Progenitor cell of endocrine pancreas (in vitro differentiated cells): ENCODE measurements at regions not wholly inside any gene's neighbourhood (a gene's known extent, or its start where the extent isn't known, plus 50 kb on each side); places are given as distances from the start of the nearest gene placed in this dataset.

Source experiments
- DNase-seq: peaks from one replicate; pipeline ENCODE4 v3.0.0; 2021; ENCODE audit warnings: low spot score; ENCODE audit not compliant: unreplicated experiment
- H3K27ac Mint-ChIP-seq: 2 replicates; pipeline ENCODE4 v1.8.0; 2021; ENCODE audit warnings: mild to moderate bottlenecking, moderate library complexity, mixed read lengths
- H3K27me3 Mint-ChIP-seq: 2 replicates; pipeline ENCODE4 v1.8.0; 2021; ENCODE audit warnings: mixed read lengths
- H3K36me3 Mint-ChIP-seq: 2 replicates; pipeline ENCODE4 v1.8.0; 2022; ENCODE audit warnings: mixed read lengths; ENCODE audit not compliant: insufficient read depth
- H3K4me1 Mint-ChIP-seq: 2 replicates; pipeline ENCODE4 v1.8.0; 2021; ENCODE audit warnings: low read depth, mixed read lengths
- H3K4me3 Mint-ChIP-seq: 2 replicates; pipeline ENCODE4 v1.8.0; 2021; ENCODE audit warnings: low read depth, mild to moderate bottlenecking, moderate library complexity, mixed read lengths
- H3K9me3 Mint-ChIP-seq: 2 replicates; pipeline ENCODE4 v1.8.0; 2021; ENCODE audit warnings: low read depth, mixed read lengths
- TF ChIP-seq, protein P1 (sequence below): fragments of 200-600 bp; sonication (generic); IDR thresholded peaks from one replicate; pipeline ENCODE4 v1.5.0; 2021; ENCODE audit warnings: antibody characterized with exemption, mild to moderate bottlenecking; ENCODE audit not compliant: unreplicated experiment

DNA sequence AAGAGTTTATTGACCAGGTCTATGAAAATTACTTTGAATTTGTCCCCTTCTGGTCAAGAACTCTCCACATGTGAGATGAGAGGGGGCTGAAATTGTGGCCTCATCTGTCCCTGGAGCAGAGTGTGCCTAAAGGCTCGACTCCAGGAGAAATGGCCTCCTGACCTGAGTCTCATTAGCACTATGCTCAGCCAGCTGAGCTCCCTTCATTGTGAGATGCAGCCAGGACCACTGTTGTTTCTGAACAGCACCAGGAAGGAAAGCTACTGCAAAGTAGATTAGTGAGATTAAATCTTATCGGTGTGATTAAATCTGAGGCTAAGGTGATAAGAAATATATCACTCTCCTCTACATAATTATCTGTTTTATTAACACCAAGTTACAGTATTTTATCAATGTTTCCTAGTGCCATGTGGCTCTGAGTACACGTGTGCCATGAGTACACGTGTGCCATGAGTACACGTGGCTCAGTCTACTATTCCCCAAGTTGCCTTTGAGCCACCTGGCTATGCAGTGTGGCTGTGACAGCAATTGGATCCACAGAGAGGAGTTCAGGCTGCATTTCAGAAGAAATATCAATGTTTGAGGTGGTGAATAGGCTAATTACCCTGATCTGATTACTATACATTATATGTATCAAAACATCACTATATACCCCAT lies 126.9 kb downstream of the IPMK start:
- Mint-ChIP-seq H3K4me3 (no peak overlapping the region), H3K9me3 (peaks cover 6% of the 10 kb centered on the region)
- DNase-seq, result no peak

DNA sequence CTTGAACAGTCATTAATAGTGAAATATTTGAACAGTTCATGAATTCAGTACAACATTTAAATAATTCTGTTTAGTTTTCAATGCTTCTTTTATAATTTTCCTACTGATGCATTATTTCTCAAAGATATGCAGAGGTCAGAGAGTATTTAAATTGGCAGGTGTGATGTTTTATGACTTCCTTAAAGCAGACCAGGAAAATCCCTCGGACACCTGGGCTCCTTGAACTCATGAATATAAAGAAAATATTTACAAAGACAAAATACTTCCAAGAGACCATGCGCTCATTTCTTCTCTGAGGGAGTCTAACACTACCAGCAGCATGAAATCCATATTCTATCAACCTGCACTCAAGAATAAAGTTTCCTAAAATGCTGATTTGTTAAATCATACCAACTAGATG lies 127.6 kb downstream of the IPMK start:
- Mint-ChIP-seq H3K4me1 (no peaks in the 10 kb centered on the region), H3K9me3 (peaks cover 6% of the 10 kb centered on the region), H3K27ac (no peak overlapping the region), H3K36me3 (no peaks in the 10 kb centered on the region), H3K4me3 (no peak overlapping the region), H3K27me3 (no peaks in the 10 kb centered on the region)
- TF ChIP-seq, protein P1, sequence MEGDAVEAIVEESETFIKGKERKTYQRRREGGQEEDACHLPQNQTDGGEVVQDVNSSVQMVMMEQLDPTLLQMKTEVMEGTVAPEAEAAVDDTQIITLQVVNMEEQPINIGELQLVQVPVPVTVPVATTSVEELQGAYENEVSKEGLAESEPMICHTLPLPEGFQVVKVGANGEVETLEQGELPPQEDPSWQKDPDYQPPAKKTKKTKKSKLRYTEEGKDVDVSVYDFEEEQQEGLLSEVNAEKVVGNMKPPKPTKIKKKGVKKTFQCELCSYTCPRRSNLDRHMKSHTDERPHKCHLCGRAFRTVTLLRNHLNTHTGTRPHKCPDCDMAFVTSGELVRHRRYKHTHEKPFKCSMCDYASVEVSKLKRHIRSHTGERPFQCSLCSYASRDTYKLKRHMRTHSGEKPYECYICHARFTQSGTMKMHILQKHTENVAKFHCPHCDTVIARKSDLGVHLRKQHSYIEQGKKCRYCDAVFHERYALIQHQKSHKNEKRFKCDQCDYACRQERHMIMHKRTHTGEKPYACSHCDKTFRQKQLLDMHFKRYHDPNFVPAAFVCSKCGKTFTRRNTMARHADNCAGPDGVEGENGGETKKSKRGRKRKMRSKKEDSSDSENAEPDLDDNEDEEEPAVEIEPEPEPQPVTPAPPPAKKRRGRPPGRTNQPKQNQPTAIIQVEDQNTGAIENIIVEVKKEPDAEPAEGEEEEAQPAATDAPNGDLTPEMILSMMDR, result no peak
- no peak for DNase-seq

More for the DNA sequence above, 126.9 kb downstream of the IPMK start:
- Mint-ChIP-seq H3K36me3 (no peaks in the 10 kb centered on the region), H3K27ac (no peak overlapping the region), H3K4me1 (no peaks in the 10 kb centered on the region), H3K27me3 (no peaks in the 10 kb centered on the region)
- TF ChIP-seq, protein P1, result no peak

DNA sequence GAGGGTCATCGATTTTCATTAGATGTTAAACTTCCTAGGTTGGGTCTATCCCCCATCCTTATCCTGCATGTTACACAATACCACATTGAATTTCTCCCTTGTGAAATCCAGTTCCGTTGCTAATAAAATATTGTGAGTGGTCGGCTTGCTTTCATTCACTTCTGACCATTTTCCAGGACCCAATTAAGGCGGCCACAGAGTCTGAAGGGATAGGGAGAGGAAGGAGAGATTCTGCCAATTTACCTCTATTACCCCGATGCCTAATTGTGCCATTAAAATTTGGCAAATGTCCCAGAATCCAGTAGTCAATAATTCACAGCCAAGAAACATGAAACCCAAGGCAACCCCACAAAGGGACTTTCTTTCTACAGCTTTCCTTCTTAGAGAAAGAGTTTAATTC lies 129.9 kb downstream of the IPMK start:
- Mint-ChIP-seq H3K36me3 (no peaks in the 10 kb centered on the region), H3K4me1 (no peaks in the 10 kb centered on the region), H3K4me3 (no peak overlapping the region), H3K27me3 (no peaks in the 10 kb centered on the region), H3K9me3 (peaks cover 3% of the 10 kb centered on the region), H3K27ac (no peak overlapping the region)
- no peak for DNase-seq
- TF ChIP-seq, protein P1, result no peak

DNA sequence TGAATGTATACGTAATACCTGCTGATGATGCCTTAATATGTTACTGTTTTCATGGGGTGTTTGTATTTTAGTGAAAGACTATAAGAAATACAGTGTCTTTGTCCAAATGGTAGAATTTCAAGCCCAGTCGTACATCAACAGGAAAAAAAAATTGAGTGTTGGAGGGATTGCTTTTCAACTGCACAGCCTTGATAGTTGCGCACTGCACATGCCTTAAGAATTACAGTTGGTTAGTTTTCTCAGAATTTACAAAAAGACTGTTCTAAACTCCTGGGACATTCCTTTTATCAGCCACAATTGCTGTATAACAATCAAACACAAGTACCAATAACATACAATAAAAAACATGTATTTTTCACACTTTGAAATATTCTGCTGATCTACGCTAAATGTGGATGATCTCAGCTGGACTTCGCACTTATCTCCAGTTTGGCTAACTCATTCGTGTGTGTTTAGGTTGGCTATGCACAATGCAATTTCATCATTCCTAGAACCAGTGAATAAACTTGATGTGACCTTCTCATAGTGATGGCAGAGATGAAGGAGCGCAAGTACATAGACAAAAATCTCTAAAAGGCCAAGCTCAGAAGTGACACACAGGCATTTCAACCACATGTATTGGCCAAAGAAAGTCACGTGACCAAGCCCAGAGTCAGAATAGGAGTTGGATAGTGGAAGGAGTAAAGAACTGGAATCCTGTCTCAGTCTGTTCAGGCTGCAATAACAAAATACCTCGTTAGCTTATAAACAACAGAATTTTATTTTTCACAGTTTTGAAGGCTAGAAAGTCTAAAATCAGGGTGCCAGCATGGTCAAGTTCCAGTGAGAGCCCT lies 152.3 kb downstream of the IPMK start:
- no peaks in the 10 kb centered on the region for H3K36me3 Mint-ChIP-seq
- no peak overlapping the region for H3K4me3 Mint-ChIP-seq
- no peak for DNase-seq
- no peak overlapping the region for H3K27ac Mint-ChIP-seq
- no peaks in the 10 kb centered on the region for H3K9me3 Mint-ChIP-seq
- no peaks in the 10 kb centered on the region for H3K4me1 Mint-ChIP-seq
- TF ChIP-seq, protein P1, result no peak
- no peaks in the 10 kb centered on the region for H3K27me3 Mint-ChIP-seq

DNA sequence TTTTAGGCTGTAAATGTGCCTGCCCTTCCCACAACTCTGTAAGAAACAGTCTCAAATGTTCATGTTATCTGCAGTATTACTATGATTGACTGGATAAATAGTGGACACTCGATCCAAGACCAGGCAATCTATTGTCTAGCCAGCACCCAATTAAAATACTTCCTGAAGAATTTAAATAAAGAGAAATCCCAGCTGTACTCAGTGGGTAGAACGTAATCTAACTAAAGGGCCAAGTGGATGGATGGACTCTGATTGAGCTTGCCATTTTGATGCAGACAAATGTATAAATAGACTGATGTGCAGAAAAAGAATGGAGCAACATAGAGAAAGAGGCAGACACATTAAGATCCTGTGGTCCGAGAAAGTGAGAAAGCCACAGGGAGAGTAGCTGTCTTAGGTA lies 158.0 kb downstream of the IPMK start:
- DNase-seq, result no peak
- Mint-ChIP-seq H3K9me3 (peaks cover 3% of the 10 kb centered on the region), H3K27me3 (no peaks in the 10 kb centered on the region), H3K36me3 (no peaks in the 10 kb centered on the region), H3K4me3 (no peak overlapping the region), H3K27ac (no peak overlapping the region), H3K4me1 (no peaks in the 10 kb centered on the region)
- TF ChIP-seq, protein P1, result no peak
